HG03521 (cell line): ENCODE measurements at regions not wholly inside any gene's neighbourhood (a gene's known extent, or its start where the extent isn't known, plus 50 kb on each side); places are given as distances from the start of the nearest gene placed in this dataset.
"Not testable (repeated sequence)": the region's sequence is repeated elsewhere in the genome, so short reads cannot be mapped to it uniquely, and the experiment has no call there.

Experiments
- ATAC-seq: cut with Tn5 transposase; IDR thresholded peaks from one replicate; pipeline ENCODE4 v1.9.1; 2021; ENCODE audit warnings: mild to moderate bottlenecking, moderate library complexity; ENCODE audit not compliant: unreplicated experiment

GRCh38 chr4:75422998-75423397 is 91.2 kb downstream of the RCHY1 start:
- no peak for ATAC-seq

GRCh38 chr4:75412746-75413145 is 101.5 kb downstream of the RCHY1 start:
- ATAC-seq, result no peak

GRCh38 chr4:75398501-75398900 is 115.7 kb downstream of the RCHY1 start:
- ATAC-seq, result no peak

- ATAC-seq, result no peak
Observed at GRCh38 chr4:75391489-75392166, 122.6 kb downstream of the RCHY1 start.

GRCh38 chr4:75386426-75386825 is 127.8 kb downstream of the RCHY1 start:
- ATAC-seq, result not testable (repeated sequence)

GRCh38 chr4:75385106-75385505 is 129.1 kb downstream of the RCHY1 start:
- ATAC-seq, result no peak

- no peak for ATAC-seq
Observed at GRCh38 chr4:75376543-75376942, 137.7 kb downstream of the RCHY1 start.

GRCh38 chr4:75371915-75372314 is 142.3 kb downstream of the RCHY1 start:
- no peak for ATAC-seq

- ATAC-seq, result no peak
Observed at GRCh38 chr4:75370576-75370975, 143.6 kb downstream of the RCHY1 start.

GRCh38 chr4:75345423-75345822 is 168.8 kb downstream of the RCHY1 start:
- no peak for ATAC-seq

- no peak for ATAC-seq
Observed at GRCh38 chr4:75344915-75345314, 169.3 kb downstream of the RCHY1 start.

- ATAC-seq, result no peak
Observed at GRCh38 chr4:75343333-75343732, 170.9 kb downstream of the RCHY1 start.

GRCh38 chr4:75340561-75340960 is 173.6 kb downstream of the RCHY1 start:
- no peak for ATAC-seq

GRCh38 chr4:75338352-75338880 is 175.8 kb downstream of the RCHY1 start:
- no peak for ATAC-seq

GRCh38 chr4:75327804-75328512 is 186.2 kb downstream of the RCHY1 start:
- ATAC-seq, result no peak

- no peak for ATAC-seq
Observed at GRCh38 chr4:75325318-75325979, 188.8 kb downstream of the RCHY1 start.

- no peak for ATAC-seq
Observed at GRCh38 chr4:75321484-75321883, 192.7 kb downstream of the RCHY1 start.

GRCh38 chr4:75317641-75318040 is 196.6 kb downstream of the RCHY1 start:
- ATAC-seq, result not testable (repeated sequence)

- no peak for ATAC-seq
Observed at GRCh38 chr4:75308049-75308448, 206.2 kb downstream of the RCHY1 start.

GRCh38 chr4:75306506-75306905 is 207.7 kb downstream of the RCHY1 start:
- ATAC-seq, result no peak

GRCh38 chr4:75302648-75303047 is 211.6 kb downstream of the RCHY1 start:
- ATAC-seq, result no peak
